ENCODE measurements at regions not wholly inside any gene's neighbourhood (a gene's known extent, or its start where the extent isn't known, plus 50 kb on each side); places are given as distances from the start of the nearest gene placed in this dataset.

DNA sequence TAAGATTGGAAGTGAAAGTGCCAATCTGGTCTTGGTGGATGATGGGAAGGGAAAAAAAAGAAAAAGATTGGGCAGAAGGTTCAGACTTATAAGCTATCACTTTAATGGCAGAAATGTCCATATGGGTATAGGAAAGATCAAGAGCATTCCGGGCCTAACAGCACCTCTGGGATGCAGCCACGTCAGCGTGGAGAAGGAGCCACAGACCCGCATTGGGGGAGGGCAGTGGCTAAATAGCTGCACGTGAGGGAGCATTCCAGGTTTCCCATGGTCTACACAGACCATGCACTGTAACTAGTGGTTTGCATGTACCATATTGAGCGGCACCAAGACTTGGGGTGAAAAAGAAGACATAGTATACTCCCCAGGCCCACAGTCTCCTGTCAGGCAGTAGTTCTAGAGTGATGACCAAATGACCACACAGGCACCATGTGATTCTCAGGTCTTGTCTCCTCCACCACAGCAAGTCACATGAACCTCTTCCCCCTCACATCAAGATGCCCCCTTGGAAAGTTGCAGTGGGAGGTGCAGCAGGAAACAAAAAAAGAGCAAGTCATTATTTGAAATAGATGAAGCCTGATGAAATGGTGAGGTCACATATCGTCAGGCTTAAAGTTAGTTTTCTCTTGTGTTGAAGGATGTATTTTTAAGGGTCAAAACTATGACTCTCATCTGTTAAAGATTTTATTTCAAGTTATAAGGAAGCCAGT is 94.4 kb upstream of the TNFAIP3 start (continued):
- TF ChIP-seq, protein P1, sequence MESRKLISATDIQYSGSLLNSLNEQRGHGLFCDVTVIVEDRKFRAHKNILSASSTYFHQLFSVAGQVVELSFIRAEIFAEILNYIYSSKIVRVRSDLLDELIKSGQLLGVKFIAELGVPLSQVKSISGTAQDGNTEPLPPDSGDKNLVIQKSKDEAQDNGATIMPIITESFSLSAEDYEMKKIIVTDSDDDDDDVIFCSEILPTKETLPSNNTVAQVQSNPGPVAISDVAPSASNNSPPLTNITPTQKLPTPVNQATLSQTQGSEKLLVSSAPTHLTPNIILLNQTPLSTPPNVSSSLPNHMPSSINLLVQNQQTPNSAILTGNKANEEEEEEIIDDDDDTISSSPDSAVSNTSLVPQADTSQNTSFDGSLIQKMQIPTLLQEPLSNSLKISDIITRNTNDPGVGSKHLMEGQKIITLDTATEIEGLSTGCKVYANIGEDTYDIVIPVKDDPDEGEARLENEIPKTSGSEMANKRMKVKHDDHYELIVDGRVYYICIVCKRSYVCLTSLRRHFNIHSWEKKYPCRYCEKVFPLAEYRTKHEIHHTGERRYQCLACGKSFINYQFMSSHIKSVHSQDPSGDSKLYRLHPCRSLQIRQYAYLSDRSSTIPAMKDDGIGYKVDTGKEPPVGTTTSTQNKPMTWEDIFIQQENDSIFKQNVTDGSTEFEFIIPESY (IDR thresholded peaks at IDR 0.05), result no peak
- TF ChIP-seq, protein P2, sequence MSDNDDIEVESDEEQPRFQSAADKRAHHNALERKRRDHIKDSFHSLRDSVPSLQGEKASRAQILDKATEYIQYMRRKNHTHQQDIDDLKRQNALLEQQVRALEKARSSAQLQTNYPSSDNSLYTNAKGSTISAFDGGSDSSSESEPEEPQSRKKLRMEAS (IDR thresholded peaks at IDR 0.05), result no peak
- no peak for TF ChIP-seq RXRA (IDR thresholded peaks at IDR 0.05)
- TF ChIP-seq YY1 (IDR thresholded peaks at IDR 0.05), result no peak
- TF ChIP-seq JUND (IDR thresholded peaks at IDR 0.05), result no peak
- TF ChIP-seq RAD21 (IDR thresholded peaks at IDR 0.05), result no peak
- no peak for TF ChIP-seq EGR1 (IDR thresholded peaks at IDR 0.05; ENCODE audit: low read depth in 2 of 2)
- no peak for TF ChIP-seq NR2F2 (IDR thresholded peaks at IDR 0.05)
- TF ChIP-seq FOXA2 (IDR thresholded peaks at IDR 0.05), result no peak
- TF ChIP-seq TAF1 (conservative IDR thresholded peaks at IDR 0.05), result no peak

- Histone ChIP-seq H3K9me3 (ENCODE audit: control insufficient read depth in 4 of 4, low read length in 3 of 4) (no peaks in the 10 kb centered on the region), H3K27ac (ENCODE audit: low read depth in 1 of 2, low read length in 2 of 2) (no peak overlapping the region), H3K9ac (ENCODE audit: low read depth in 1 of 2, low read length in 2 of 2) (no peak overlapping the region), H3K4me1 (ENCODE audit: control insufficient read depth in 4 of 4, insufficient read depth in 4 of 4, low read length in 3 of 4) (no peaks in the 10 kb centered on the region), H3K4me3 (ENCODE audit: low read depth in 1 of 3, low read length in 3 of 3) (no peak overlapping the region), H3K36me3 (ENCODE audit: control insufficient read depth in 4 of 4, insufficient read depth in 3 of 4, low read depth in 1 of 4, low read length in 3 of 4) (no peaks in the 10 kb centered on the region), H3K27me3 (ENCODE audit: control insufficient read depth in 4 of 4, insufficient read depth in 4 of 4, low read length in 3 of 4) (no peaks in the 10 kb centered on the region)
- TF ChIP-seq YY1 (IDR thresholded peaks at IDR 0.05) (no peak), FOXA2 (IDR thresholded peaks at IDR 0.05) (no peak), JUND (IDR thresholded peaks at IDR 0.05) (no peak), HNF4A (conservative IDR thresholded peaks at IDR 0.05) (no peak), TAF1 (conservative IDR thresholded peaks at IDR 0.05) (no peak), EGR1 (IDR thresholded peaks at IDR 0.05; ENCODE audit: low read depth in 2 of 2) (no peak), GABPA (IDR thresholded peaks at IDR 0.05 in 1 of 2, conservative IDR thresholded peaks at IDR 0.05 in 1 of 2) (no peak), FOXA1 (IDR thresholded peaks at IDR 0.05) (no peak), RAD21 (IDR thresholded peaks at IDR 0.05) (no peak), RXRA (IDR thresholded peaks at IDR 0.05) (no peak), SP1 (IDR thresholded peaks at IDR 0.05) (no peak), NR2F2 (IDR thresholded peaks at IDR 0.05) (no peak), ATF3 (IDR thresholded peaks at IDR 0.05) (no peak), HNF4G (IDR thresholded peaks at IDR 0.05) (no peak)
- TF ChIP-seq, protein P3, sequence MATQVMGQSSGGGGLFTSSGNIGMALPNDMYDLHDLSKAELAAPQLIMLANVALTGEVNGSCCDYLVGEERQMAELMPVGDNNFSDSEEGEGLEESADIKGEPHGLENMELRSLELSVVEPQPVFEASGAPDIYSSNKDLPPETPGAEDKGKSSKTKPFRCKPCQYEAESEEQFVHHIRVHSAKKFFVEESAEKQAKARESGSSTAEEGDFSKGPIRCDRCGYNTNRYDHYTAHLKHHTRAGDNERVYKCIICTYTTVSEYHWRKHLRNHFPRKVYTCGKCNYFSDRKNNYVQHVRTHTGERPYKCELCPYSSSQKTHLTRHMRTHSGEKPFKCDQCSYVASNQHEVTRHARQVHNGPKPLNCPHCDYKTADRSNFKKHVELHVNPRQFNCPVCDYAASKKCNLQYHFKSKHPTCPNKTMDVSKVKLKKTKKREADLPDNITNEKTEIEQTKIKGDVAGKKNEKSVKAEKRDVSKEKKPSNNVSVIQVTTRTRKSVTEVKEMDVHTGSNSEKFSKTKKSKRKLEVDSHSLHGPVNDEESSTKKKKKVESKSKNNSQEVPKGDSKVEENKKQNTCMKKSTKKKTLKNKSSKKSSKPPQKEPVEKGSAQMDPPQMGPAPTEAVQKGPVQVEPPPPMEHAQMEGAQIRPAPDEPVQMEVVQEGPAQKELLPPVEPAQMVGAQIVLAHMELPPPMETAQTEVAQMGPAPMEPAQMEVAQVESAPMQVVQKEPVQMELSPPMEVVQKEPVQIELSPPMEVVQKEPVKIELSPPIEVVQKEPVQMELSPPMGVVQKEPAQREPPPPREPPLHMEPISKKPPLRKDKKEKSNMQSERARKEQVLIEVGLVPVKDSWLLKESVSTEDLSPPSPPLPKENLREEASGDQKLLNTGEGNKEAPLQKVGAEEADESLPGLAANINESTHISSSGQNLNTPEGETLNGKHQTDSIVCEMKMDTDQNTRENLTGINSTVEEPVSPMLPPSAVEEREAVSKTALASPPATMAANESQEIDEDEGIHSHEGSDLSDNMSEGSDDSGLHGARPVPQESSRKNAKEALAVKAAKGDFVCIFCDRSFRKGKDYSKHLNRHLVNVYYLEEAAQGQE (IDR thresholded peaks at IDR 0.05), result no peak
- TF ChIP-seq, protein P4, sequence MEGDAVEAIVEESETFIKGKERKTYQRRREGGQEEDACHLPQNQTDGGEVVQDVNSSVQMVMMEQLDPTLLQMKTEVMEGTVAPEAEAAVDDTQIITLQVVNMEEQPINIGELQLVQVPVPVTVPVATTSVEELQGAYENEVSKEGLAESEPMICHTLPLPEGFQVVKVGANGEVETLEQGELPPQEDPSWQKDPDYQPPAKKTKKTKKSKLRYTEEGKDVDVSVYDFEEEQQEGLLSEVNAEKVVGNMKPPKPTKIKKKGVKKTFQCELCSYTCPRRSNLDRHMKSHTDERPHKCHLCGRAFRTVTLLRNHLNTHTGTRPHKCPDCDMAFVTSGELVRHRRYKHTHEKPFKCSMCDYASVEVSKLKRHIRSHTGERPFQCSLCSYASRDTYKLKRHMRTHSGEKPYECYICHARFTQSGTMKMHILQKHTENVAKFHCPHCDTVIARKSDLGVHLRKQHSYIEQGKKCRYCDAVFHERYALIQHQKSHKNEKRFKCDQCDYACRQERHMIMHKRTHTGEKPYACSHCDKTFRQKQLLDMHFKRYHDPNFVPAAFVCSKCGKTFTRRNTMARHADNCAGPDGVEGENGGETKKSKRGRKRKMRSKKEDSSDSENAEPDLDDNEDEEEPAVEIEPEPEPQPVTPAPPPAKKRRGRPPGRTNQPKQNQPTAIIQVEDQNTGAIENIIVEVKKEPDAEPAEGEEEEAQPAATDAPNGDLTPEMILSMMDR (IDR thresholded peaks at IDR 0.05; ENCODE audit: low read depth, low read length, missing input control), result no peak
- TF ChIP-seq, protein P1 (IDR thresholded peaks at IDR 0.05), result no peak
- TF ChIP-seq, protein P2 (IDR thresholded peaks at IDR 0.05), result no peak
- 89% methylated on average over 2 of the region's 2 CpGs for WGBS
- DNase-seq (ENCODE audit: low spot score), result no peak
Measured at GRCh38 chr6:137775227-137775626, 91.8 kb upstream of the TNFAIP3 start.
